NT2/D1 (cell line): ENCODE measurements at regions not wholly inside any gene's neighbourhood (a gene's known extent, or its start where the extent isn't known, plus 50 kb on each side); places are given as distances from the start of the nearest gene placed in this dataset.

Source experiments
- DNase-seq: peaks from one replicate; pipeline ENCODE4 v3.0.0-alpha.2; 2011; ENCODE audit warnings: low read depth, low spot score
- H3K27me3 ChIP-seq: 2 replicates; pipeline ENCODE4 v1.6.0; 2011; ENCODE audit warnings: mild to moderate bottlenecking; ENCODE audit not compliant: insufficient read length, insufficient read depth
- H3K36me3 ChIP-seq: 2 replicates; pipeline ENCODE4 v1.6.1; 2011; ENCODE audit warnings: mild to moderate bottlenecking, low read length, mixed read lengths; ENCODE audit not compliant: insufficient read depth, insufficient read length
- H3K4me1 ChIP-seq: 2 replicates; pipeline ENCODE4 v1.5.1; 2011; ENCODE audit not compliant: insufficient read depth, insufficient read length
- H3K4me3 ChIP-seq: 2 replicates; pipeline ENCODE4 v1.5.1; 2011; ENCODE audit warnings: low read depth; ENCODE audit not compliant: insufficient read length
- H3K9ac ChIP-seq: 2 replicates; pipeline ENCODE4 v1.6.0; 2011; ENCODE audit warnings: low read depth; ENCODE audit not compliant: insufficient read length
- H3K9me3 ChIP-seq: 2 replicates; pipeline ENCODE4 v1.5.1; 2011; ENCODE audit warnings: mild to moderate bottlenecking, low read length; ENCODE audit not compliant: insufficient read depth
- SUZ12 ChIP-seq: IDR thresholded peaks from 2 replicates; pipeline ENCODE4 v1.6.1; 2011; ENCODE audit not compliant: insufficient read length, insufficient read depth; ENCODE audit errors: extremely low read depth
- YY1 ChIP-seq: IDR thresholded peaks from 2 replicates; pipeline ENCODE4 v1.6.1; 2011; ENCODE audit not compliant: insufficient read length, insufficient read depth
- ZNF274 ChIP-seq: IDR thresholded peaks from 2 replicates; pipeline ENCODE4 v1.6.1; 2011; ENCODE audit warnings: mild to moderate bottlenecking, low read depth, low read length

DNA sequence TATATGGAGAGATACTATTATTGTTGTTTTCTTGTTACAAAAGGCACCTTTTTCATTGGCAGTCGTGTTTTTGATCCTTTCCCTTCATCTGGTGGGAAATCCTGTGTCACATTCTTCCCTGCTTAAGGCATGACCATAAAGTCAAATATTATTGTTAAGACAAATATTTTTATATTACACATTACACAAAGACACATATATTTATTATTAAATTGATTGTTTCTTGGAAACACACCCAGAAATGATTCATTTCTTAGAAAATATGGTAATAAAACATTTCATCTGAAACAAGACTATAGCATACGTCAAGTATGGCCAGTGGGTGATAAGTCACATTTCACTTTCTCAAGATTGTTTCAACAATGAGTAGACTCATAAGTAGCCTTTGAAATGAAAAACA, 77.3 kb downstream of the KCTD12 start:
- H3K9ac ChIP-seq, result no peak overlapping the region
- TF ChIP-seq SUZ12, result no peak
- no peak for TF ChIP-seq YY1
- TF ChIP-seq ZNF274, result no peak

GRCh38 chr13:76804801-76805200, 81.4 kb downstream of the KCTD12 start:
- TF ChIP-seq SUZ12 (no peak), ZNF274 (no peak), YY1 (no peak)
- H3K27me3 ChIP-seq, result no peaks in the 10 kb centered on the region
- H3K9me3 ChIP-seq, result no peaks in the 10 kb centered on the region
- H3K9ac ChIP-seq, result no peak overlapping the region
- H3K4me1 ChIP-seq, result no peaks in the 10 kb centered on the region
- no peak overlapping the region for H3K4me3 ChIP-seq
- DNase-seq, result no peak
- no peaks in the 10 kb centered on the region for H3K36me3 ChIP-seq

More for the DNA sequence above, 77.3 kb downstream of the KCTD12 start:
- H3K9me3 ChIP-seq, result no peaks in the 10 kb centered on the region
- no peak for DNase-seq
- no peaks in the 10 kb centered on the region for H3K4me1 ChIP-seq
- H3K36me3 ChIP-seq, result no peaks in the 10 kb centered on the region
- H3K27me3 ChIP-seq, result no peaks in the 10 kb centered on the region
- H3K4me3 ChIP-seq, result no peak overlapping the region

GRCh38 chr13:76803831-76804230, 82.4 kb downstream of the KCTD12 start:
- no peaks in the 10 kb centered on the region for H3K36me3 ChIP-seq
- H3K4me3 ChIP-seq, result no peak overlapping the region
- H3K9ac ChIP-seq, result no peak overlapping the region
- DNase-seq, result no peak
- H3K27me3 ChIP-seq, result no peaks in the 10 kb centered on the region
- no peaks in the 10 kb centered on the region for H3K9me3 ChIP-seq
- H3K4me1 ChIP-seq, result no peaks in the 10 kb centered on the region
- TF ChIP-seq ZNF274 (no peak), YY1 (no peak), SUZ12 (no peak)

- no peaks in the 10 kb centered on the region for H3K27me3 ChIP-seq
- H3K4me3 ChIP-seq, result no peak overlapping the region
- H3K4me1 ChIP-seq, result no peaks in the 10 kb centered on the region
- no peaks in the 10 kb centered on the region for H3K9me3 ChIP-seq
- H3K36me3 ChIP-seq, result no peaks in the 10 kb centered on the region
- DNase-seq, result no peak
- no peak overlapping the region for H3K9ac ChIP-seq
- TF ChIP-seq ZNF274 (no peak), SUZ12 (no peak)
Measured at GRCh38 chr13:76800943-76801342, 85.3 kb downstream of the KCTD12 start.

GRCh38 chr13:76799696-76800095, 86.5 kb downstream of the KCTD12 start:
- Histone ChIP-seq H3K4me3 (no peak overlapping the region), H3K9me3 (no peaks in the 10 kb centered on the region), H3K36me3 (no peaks in the 10 kb centered on the region), H3K27me3 (no peaks in the 10 kb centered on the region), H3K4me1 (no peaks in the 10 kb centered on the region), H3K9ac (no peak overlapping the region)
- DNase-seq, result no peak
- no peak for TF ChIP-seq ZNF274
- TF ChIP-seq SUZ12, result no peak
- no peak for TF ChIP-seq YY1

DNA sequence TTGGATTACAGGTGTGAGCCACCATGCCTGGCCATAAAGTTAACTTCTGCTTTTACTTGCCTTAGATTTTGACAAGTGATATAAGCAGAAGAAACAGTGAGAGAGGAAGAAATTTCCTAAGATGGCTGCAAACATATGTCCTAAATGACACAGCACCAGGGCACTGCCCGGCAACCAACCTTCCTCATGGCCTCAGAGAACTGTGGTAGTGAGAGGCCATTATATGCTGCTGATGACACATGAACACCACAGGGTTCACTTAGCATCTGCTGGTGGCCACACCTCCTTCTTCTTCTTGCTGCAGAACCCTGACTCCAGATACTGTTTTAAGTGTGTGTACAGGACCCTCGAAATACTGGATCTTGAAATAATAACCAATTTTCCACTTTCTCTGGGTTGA, 88.2 kb downstream of the KCTD12 start:
- no peaks in the 10 kb centered on the region for H3K4me1 ChIP-seq
- TF ChIP-seq ZNF274 (no peak), SUZ12 (no peak), YY1 (no peak)
- H3K4me3 ChIP-seq, result no peak overlapping the region
- no peaks in the 10 kb centered on the region for H3K9me3 ChIP-seq
- no peak for DNase-seq
- H3K9ac ChIP-seq, result no peak overlapping the region
- no peaks in the 10 kb centered on the region for H3K36me3 ChIP-seq
- H3K27me3 ChIP-seq, result no peaks in the 10 kb centered on the region

GRCh38 chr13:76797361-76797760, 88.8 kb downstream of the KCTD12 start:
- no peak overlapping the region for H3K4me3 ChIP-seq
- no peaks in the 10 kb centered on the region for H3K36me3 ChIP-seq
- TF ChIP-seq ZNF274 (no peak), SUZ12 (no peak), YY1 (no peak)
- no peaks in the 10 kb centered on the region for H3K27me3 ChIP-seq
- no peaks in the 10 kb centered on the region for H3K9me3 ChIP-seq
- no peaks in the 10 kb centered on the region for H3K4me1 ChIP-seq
- no peak overlapping the region for H3K9ac ChIP-seq
- DNase-seq, result no peak

GRCh38 chr13:76796851-76797250, 89.4 kb downstream of the KCTD12 start:
- no peaks in the 10 kb centered on the region for H3K4me1 ChIP-seq
- H3K9ac ChIP-seq, result no peak overlapping the region
- no peaks in the 10 kb centered on the region for H3K9me3 ChIP-seq
- H3K27me3 ChIP-seq, result no peaks in the 10 kb centered on the region
- TF ChIP-seq YY1 (no peak), ZNF274 (no peak), SUZ12 (no peak)
- H3K4me3 ChIP-seq, result no peak overlapping the region
- H3K36me3 ChIP-seq, result no peaks in the 10 kb centered on the region
- DNase-seq, result no peak
